ENCODE measurements at regions not wholly inside any gene's neighbourhood (a gene's known extent, or its start where the extent isn't known, plus 50 kb on each side); places are given as distances from the start of the nearest gene placed in this dataset.

- no peak overlapping the region for H3K27ac ChIP-seq (ENCODE audit: low read length)
Measured at GRCh38 chr9:80158131-80158530, 586.4 kb downstream of the TLE4 start.

GRCh38 chr9:80157561-80157983, 585.8 kb downstream of the TLE4 start:
- H3K9ac ChIP-seq (ENCODE audit: low read length): no peak overlapping the region
- H3K9me3 ChIP-seq (ENCODE audit: control insufficient read depth, low read depth, low read length): no peaks in the 10 kb centered on the region
- peaks cover 18% of the 10 kb centered on the region for H3K4me1 ChIP-seq (ENCODE audit: control insufficient read depth, low read depth, low read length)
- no peaks in the 10 kb centered on the region for H3K27me3 ChIP-seq (ENCODE audit: control insufficient read depth, insufficient read depth, low read length)
- H3K36me3 ChIP-seq (ENCODE audit: control insufficient read depth, low read depth, low read length): no peaks in the 10 kb centered on the region
- H3K4me3 ChIP-seq (ENCODE audit: low read length): no peak overlapping the region
- no peak overlapping the region for H3K27ac ChIP-seq (ENCODE audit: low read length)

More at GRCh38 chr9:80158131-80158530, 586.4 kb downstream of the TLE4 start:
- no peak overlapping the region for H3K4me3 ChIP-seq (ENCODE audit: low read length)
- no peaks in the 10 kb centered on the region for H3K36me3 ChIP-seq (ENCODE audit: control insufficient read depth, low read depth, low read length)
- no peaks in the 10 kb centered on the region for H3K9me3 ChIP-seq (ENCODE audit: control insufficient read depth, low read depth, low read length)
- H3K27me3 ChIP-seq (ENCODE audit: control insufficient read depth, insufficient read depth, low read length): no peaks in the 10 kb centered on the region
- H3K4me1 ChIP-seq (ENCODE audit: control insufficient read depth, low read depth, low read length): peaks cover 18% of the 10 kb centered on the region
- no peak overlapping the region for H3K9ac ChIP-seq (ENCODE audit: low read length)

GRCh38 chr9:80156756-80157472, 585.1 kb downstream of the TLE4 start:
- H3K9ac ChIP-seq (ENCODE audit: low read length): no peak overlapping the region
- H3K4me3 ChIP-seq (ENCODE audit: low read length): no peak overlapping the region
- H3K9me3 ChIP-seq (ENCODE audit: control insufficient read depth, low read depth, low read length): no peaks in the 10 kb centered on the region
- H3K27ac ChIP-seq (ENCODE audit: low read length): no peak overlapping the region
- peaks cover 18% of the 10 kb centered on the region for H3K4me1 ChIP-seq (ENCODE audit: control insufficient read depth, low read depth, low read length)
- H3K36me3 ChIP-seq (ENCODE audit: control insufficient read depth, low read depth, low read length): no peaks in the 10 kb centered on the region
- no peaks in the 10 kb centered on the region for H3K27me3 ChIP-seq (ENCODE audit: control insufficient read depth, insufficient read depth, low read length)

GRCh38 chr9:80156262-80156661, 584.5 kb downstream of the TLE4 start:
- no peak overlapping the region for H3K4me3 ChIP-seq (ENCODE audit: low read length)
- H3K4me1 ChIP-seq (ENCODE audit: control insufficient read depth, low read depth, low read length): peaks cover 18% of the 10 kb centered on the region
- H3K9ac ChIP-seq (ENCODE audit: low read length): no peak overlapping the region
- H3K27me3 ChIP-seq (ENCODE audit: control insufficient read depth, insufficient read depth, low read length): no peaks in the 10 kb centered on the region
- no peak overlapping the region for H3K27ac ChIP-seq (ENCODE audit: low read length)
- H3K36me3 ChIP-seq (ENCODE audit: control insufficient read depth, low read depth, low read length): no peaks in the 10 kb centered on the region
- no peaks in the 10 kb centered on the region for H3K9me3 ChIP-seq (ENCODE audit: control insufficient read depth, low read depth, low read length)

GRCh38 chr9:80147866-80148265, 576.1 kb downstream of the TLE4 start:
- Histone ChIP-seq H3K36me3 (ENCODE audit: control insufficient read depth, low read depth, low read length) (no peaks in the 10 kb centered on the region), H3K4me1 (ENCODE audit: control insufficient read depth, low read depth, low read length) (no peaks in the 10 kb centered on the region)

GRCh38 chr9:80146466-80146865, 574.7 kb downstream of the TLE4 start:
- no peaks in the 10 kb centered on the region for H3K4me1 ChIP-seq (ENCODE audit: control insufficient read depth, low read depth, low read length)
- no peak overlapping the region for H3K27ac ChIP-seq (ENCODE audit: low read length)
- H3K36me3 ChIP-seq (ENCODE audit: control insufficient read depth, low read depth, low read length): no peaks in the 10 kb centered on the region
- no peak overlapping the region for H3K9ac ChIP-seq (ENCODE audit: low read length)
- H3K4me3 ChIP-seq (ENCODE audit: low read length): no peak overlapping the region
- no peaks in the 10 kb centered on the region for H3K27me3 ChIP-seq (ENCODE audit: control insufficient read depth, insufficient read depth, low read length)
- H3K9me3 ChIP-seq (ENCODE audit: control insufficient read depth, low read depth, low read length): no peaks in the 10 kb centered on the region

More at GRCh38 chr9:80147866-80148265, 576.1 kb downstream of the TLE4 start:
- Histone ChIP-seq H3K4me3 (ENCODE audit: low read length) (no peak overlapping the region), H3K9ac (ENCODE audit: low read length) (no peak overlapping the region), H3K27ac (ENCODE audit: low read length) (no peak overlapping the region), H3K27me3 (ENCODE audit: control insufficient read depth, insufficient read depth, low read length) (no peaks in the 10 kb centered on the region), H3K9me3 (ENCODE audit: control insufficient read depth, low read depth, low read length) (no peaks in the 10 kb centered on the region)

- no peak overlapping the region for H3K27ac ChIP-seq (ENCODE audit: low read length)
- no peaks in the 10 kb centered on the region for H3K9me3 ChIP-seq (ENCODE audit: control insufficient read depth, low read depth, low read length)
- H3K4me1 ChIP-seq (ENCODE audit: control insufficient read depth, low read depth, low read length): no peaks in the 10 kb centered on the region
- no peaks in the 10 kb centered on the region for H3K36me3 ChIP-seq (ENCODE audit: control insufficient read depth, low read depth, low read length)
- H3K4me3 ChIP-seq (ENCODE audit: low read length): no peak overlapping the region
- H3K27me3 ChIP-seq (ENCODE audit: control insufficient read depth, insufficient read depth, low read length): no peaks in the 10 kb centered on the region
- H3K9ac ChIP-seq (ENCODE audit: low read length): no peak overlapping the region
Measured at GRCh38 chr9:80144856-80145255, 573.1 kb downstream of the TLE4 start.

GRCh38 chr9:80144406-80144805, 572.6 kb downstream of the TLE4 start:
- Histone ChIP-seq H3K27ac (ENCODE audit: low read length) (no peak overlapping the region), H3K4me3 (ENCODE audit: low read length) (no peak overlapping the region), H3K27me3 (ENCODE audit: control insufficient read depth, insufficient read depth, low read length) (no peaks in the 10 kb centered on the region), H3K4me1 (ENCODE audit: control insufficient read depth, low read depth, low read length) (no peaks in the 10 kb centered on the region), H3K9ac (ENCODE audit: low read length) (no peak overlapping the region), H3K9me3 (ENCODE audit: control insufficient read depth, low read depth, low read length) (no peaks in the 10 kb centered on the region), H3K36me3 (ENCODE audit: control insufficient read depth, low read depth, low read length) (no peaks in the 10 kb centered on the region)

GRCh38 chr9:80143899-80144298, 572.1 kb downstream of the TLE4 start:
- no peaks in the 10 kb centered on the region for H3K9me3 ChIP-seq (ENCODE audit: control insufficient read depth, low read depth, low read length)
- no peaks in the 10 kb centered on the region for H3K4me1 ChIP-seq (ENCODE audit: control insufficient read depth, low read depth, low read length)
- H3K9ac ChIP-seq (ENCODE audit: low read length): no peak overlapping the region
- H3K4me3 ChIP-seq (ENCODE audit: low read length): no peak overlapping the region
- H3K36me3 ChIP-seq (ENCODE audit: control insufficient read depth, low read depth, low read length): no peaks in the 10 kb centered on the region
- no peak overlapping the region for H3K27ac ChIP-seq (ENCODE audit: low read length)
- no peaks in the 10 kb centered on the region for H3K27me3 ChIP-seq (ENCODE audit: control insufficient read depth, insufficient read depth, low read length)

- H3K4me3 ChIP-seq (ENCODE audit: low read length): no peak overlapping the region
- no peak overlapping the region for H3K9ac ChIP-seq (ENCODE audit: low read length)
- H3K9me3 ChIP-seq (ENCODE audit: control insufficient read depth, low read depth, low read length): no peaks in the 10 kb centered on the region
- H3K36me3 ChIP-seq (ENCODE audit: control insufficient read depth, low read depth, low read length): no peaks in the 10 kb centered on the region
- H3K27me3 ChIP-seq (ENCODE audit: control insufficient read depth, insufficient read depth, low read length): no peaks in the 10 kb centered on the region
- H3K4me1 ChIP-seq (ENCODE audit: control insufficient read depth, low read depth, low read length): peaks cover 10% of the 10 kb centered on the region
- H3K27ac ChIP-seq (ENCODE audit: low read length): no peak overlapping the region
Measured at GRCh38 chr9:80134487-80134886, 562.7 kb downstream of the TLE4 start.

GRCh38 chr9:80131627-80132026, 559.9 kb downstream of the TLE4 start:
- Histone ChIP-seq H3K4me3 (ENCODE audit: low read length) (no peak overlapping the region), H3K27me3 (ENCODE audit: control insufficient read depth, insufficient read depth, low read length) (no peaks in the 10 kb centered on the region), H3K36me3 (ENCODE audit: control insufficient read depth, low read depth, low read length) (no peaks in the 10 kb centered on the region), H3K9ac (ENCODE audit: low read length) (no peak overlapping the region), H3K9me3 (ENCODE audit: control insufficient read depth, low read depth, low read length) (no peaks in the 10 kb centered on the region), H3K4me1 (ENCODE audit: control insufficient read depth, low read depth, low read length) (peaks cover 7% of the 10 kb centered on the region), H3K27ac (ENCODE audit: low read length) (no peak overlapping the region)

- H3K4me1 ChIP-seq (ENCODE audit: control insufficient read depth, low read depth, low read length): no peaks in the 10 kb centered on the region
- no peaks in the 10 kb centered on the region for H3K9me3 ChIP-seq (ENCODE audit: control insufficient read depth, low read depth, low read length)
- no peaks in the 10 kb centered on the region for H3K36me3 ChIP-seq (ENCODE audit: control insufficient read depth, low read depth, low read length)
- H3K9ac ChIP-seq (ENCODE audit: low read length): no peak overlapping the region
- no peak overlapping the region for H3K4me3 ChIP-seq (ENCODE audit: low read length)
- H3K27me3 ChIP-seq (ENCODE audit: control insufficient read depth, insufficient read depth, low read length): no peaks in the 10 kb centered on the region
- H3K27ac ChIP-seq (ENCODE audit: low read length): no peak overlapping the region
Measured at GRCh38 chr9:80127920-80128319, 556.2 kb downstream of the TLE4 start.

Data from iPS-18a (cell line).